ENCODE measurements at regions not wholly inside any gene's neighbourhood (a gene's known extent, or its start where the extent isn't known, plus 50 kb on each side); places are given as distances from the start of the nearest gene placed in this dataset.

DNA sequence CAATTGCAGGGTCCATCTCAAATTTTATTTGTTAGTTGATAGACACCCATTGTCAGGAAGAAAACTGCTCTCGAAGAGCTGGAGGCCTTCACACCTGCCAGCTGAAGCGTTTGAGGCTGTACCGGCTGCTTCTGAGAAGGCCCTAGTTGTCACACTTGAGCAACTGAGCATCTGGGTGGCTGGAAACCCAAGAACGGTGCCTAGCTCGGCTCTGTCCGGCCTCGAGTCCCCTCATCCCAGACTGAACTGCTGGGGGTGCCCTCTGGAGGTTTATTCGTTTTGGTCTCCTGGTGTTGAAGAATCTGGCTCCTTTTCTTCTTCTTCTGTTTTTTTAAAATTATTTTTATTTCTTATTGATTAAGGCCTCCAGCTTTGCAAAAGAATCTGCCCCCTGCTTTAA, 59.3 kb upstream of the EXOC6 start:
- 80 to 84% methylated on average over 5 to 8 of the region's 8 CpGs for WGBS, 2 donors (ENCODE audit: low coverage in 1 of 2)
- no peak for DNase-seq
- Histone ChIP-seq H3K4me3 (no peak overlapping the region), H3K27me3 (no peaks in the 10 kb centered on the region), H3K4me1 (no peaks in the 10 kb centered on the region), H3K9me3 (no peaks in the 10 kb centered on the region), H3K27ac (no peak overlapping the region), H3K36me3 (no peaks in the 10 kb centered on the region)
- intact Hi-C loops (cut with DNase I; ENCODE audit: low total_unique reads): no loop called here
- in situ Hi-C loops (cut with MboI; ENCODE audit: low pct_ligation_motif_present in 1 of 4, low pct_unique_long_range_greater_than_20kb in 1 of 4, low sequenced_read_pairs in 3 of 4): no loop called here
- TF ChIP-seq EP300 (IDR thresholded peaks at IDR 0.05; ENCODE audit: low read depth) (no peak), POLR2AphosphoS5 (IDR thresholded peaks at IDR 0.05) (no peak)

DNA sequence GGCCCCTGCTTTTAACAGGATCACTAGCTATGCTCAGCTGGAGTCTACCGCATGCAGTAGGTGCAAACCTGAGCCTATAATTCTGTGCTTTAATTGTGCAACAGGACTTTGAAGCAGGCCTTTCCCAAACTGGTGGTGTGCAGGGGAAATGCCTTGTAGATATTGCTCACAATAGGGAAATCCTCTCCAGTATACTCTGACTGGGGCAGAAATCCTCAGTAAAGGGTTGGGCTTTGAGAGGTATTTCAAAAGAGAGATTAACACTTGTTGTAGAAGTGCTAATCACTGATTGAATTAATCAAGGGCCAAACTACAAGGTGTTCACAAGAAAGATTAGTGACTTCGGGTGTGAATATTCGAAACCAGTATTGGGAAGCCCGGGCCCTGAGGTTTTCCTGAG, 58.5 kb upstream of the EXOC6 start:
- Histone ChIP-seq H3K9me3 (no peaks in the 10 kb centered on the region), H3K27me3 (no peaks in the 10 kb centered on the region), H3K4me3 (no peak overlapping the region), H3K4me1 (no peaks in the 10 kb centered on the region), H3K36me3 (no peaks in the 10 kb centered on the region), H3K27ac (no peak overlapping the region)
- no peak for TF ChIP-seq POLR2A (IDR thresholded peaks at IDR 0.05)
- no peak for TF ChIP-seq EP300 (IDR thresholded peaks at IDR 0.05; ENCODE audit: low read depth)
- TF ChIP-seq, protein P1, sequence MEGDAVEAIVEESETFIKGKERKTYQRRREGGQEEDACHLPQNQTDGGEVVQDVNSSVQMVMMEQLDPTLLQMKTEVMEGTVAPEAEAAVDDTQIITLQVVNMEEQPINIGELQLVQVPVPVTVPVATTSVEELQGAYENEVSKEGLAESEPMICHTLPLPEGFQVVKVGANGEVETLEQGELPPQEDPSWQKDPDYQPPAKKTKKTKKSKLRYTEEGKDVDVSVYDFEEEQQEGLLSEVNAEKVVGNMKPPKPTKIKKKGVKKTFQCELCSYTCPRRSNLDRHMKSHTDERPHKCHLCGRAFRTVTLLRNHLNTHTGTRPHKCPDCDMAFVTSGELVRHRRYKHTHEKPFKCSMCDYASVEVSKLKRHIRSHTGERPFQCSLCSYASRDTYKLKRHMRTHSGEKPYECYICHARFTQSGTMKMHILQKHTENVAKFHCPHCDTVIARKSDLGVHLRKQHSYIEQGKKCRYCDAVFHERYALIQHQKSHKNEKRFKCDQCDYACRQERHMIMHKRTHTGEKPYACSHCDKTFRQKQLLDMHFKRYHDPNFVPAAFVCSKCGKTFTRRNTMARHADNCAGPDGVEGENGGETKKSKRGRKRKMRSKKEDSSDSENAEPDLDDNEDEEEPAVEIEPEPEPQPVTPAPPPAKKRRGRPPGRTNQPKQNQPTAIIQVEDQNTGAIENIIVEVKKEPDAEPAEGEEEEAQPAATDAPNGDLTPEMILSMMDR (IDR thresholded peaks at IDR 0.05): no peak
- TF ChIP-seq POLR2AphosphoS5 (IDR thresholded peaks at IDR 0.05): no peak
- in situ Hi-C loops (cut with MboI; ENCODE audit: low pct_ligation_motif_present in 1 of 4, low pct_unique_long_range_greater_than_20kb in 1 of 4, low sequenced_read_pairs in 3 of 4): no loop called here
- WGBS, 2 donors (ENCODE audit: low coverage in 1 of 2): 50 to 85% methylated on average over 3 to 4 of the region's 4 CpGs
- DNase-seq: no peak
- intact Hi-C loops (cut with DNase I; ENCODE audit: low total_unique reads): no loop called here

DNA sequence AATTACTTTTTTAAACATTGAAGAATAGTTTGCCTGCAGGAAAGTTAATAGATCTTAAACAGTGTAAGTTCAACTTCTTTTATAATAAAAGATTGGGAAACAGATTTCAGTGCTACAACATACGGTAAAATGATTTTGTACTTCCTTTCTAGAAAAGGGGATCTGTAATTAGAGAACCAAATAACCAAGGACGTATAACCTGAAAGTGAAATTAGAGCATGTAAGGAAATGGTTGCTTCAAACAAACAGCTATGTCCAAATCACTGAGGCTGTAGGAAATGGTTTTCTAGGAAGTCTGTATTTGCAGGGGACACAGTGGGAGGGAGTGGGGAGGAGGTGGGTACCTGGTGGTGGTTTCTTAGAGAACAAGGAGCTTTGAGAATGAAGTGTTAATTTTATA, 57.9 kb upstream of the EXOC6 start:
- in situ Hi-C loops (cut with MboI; ENCODE audit: low pct_ligation_motif_present in 1 of 4, low pct_unique_long_range_greater_than_20kb in 1 of 4, low sequenced_read_pairs in 3 of 4) (no loop called here), intact Hi-C loops (cut with DNase I; ENCODE audit: low total_unique reads) (no loop called here)
- H3K9me3 ChIP-seq: no peaks in the 10 kb centered on the region
- no peaks in the 10 kb centered on the region for H3K27me3 ChIP-seq
- TF ChIP-seq POLR2A (IDR thresholded peaks at IDR 0.05) (no peak), POLR2AphosphoS5 (IDR thresholded peaks at IDR 0.05) (no peak), EP300 (IDR thresholded peaks at IDR 0.05; ENCODE audit: low read depth) (no peak)
- TF ChIP-seq, protein P1 (IDR thresholded peaks at IDR 0.05): no peak
- no peak overlapping the region for H3K4me3 ChIP-seq
- DNase-seq: no peak
- WGBS, 2 donors (ENCODE audit: low coverage in 1 of 2): 56 to 59% methylated on average over 2 of the region's 2 CpGs
- no peak overlapping the region for H3K27ac ChIP-seq
- H3K36me3 ChIP-seq: no peaks in the 10 kb centered on the region
- no peaks in the 10 kb centered on the region for H3K4me1 ChIP-seq

DNA sequence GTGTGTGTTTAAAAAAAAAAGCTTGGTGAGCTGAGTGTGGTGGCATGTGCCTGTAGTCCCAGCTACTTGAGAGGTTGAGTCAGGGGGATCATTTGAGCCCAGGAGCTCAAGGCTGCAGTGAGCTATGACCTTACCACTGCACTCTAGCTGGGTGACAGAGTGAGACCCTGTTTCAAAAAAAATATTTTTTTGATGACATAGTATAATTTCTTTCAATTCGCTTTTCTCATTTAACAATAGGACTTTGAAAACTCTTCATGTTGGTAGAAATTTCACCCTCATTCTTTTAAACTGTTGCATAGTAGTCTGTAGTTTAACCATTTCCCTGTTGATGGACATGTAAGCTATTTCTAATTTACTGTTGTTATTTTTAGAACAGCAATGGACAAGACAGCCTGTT, 55.7 kb upstream of the EXOC6 start:
- no peak for DNase-seq
- 82 to 100% methylated on average over 1 of the region's 1 CpG for WGBS, 2 donors (ENCODE audit: low coverage in 1 of 2)
- Histone ChIP-seq H3K4me3 (no peak overlapping the region), H3K27ac (no peak overlapping the region), H3K36me3 (no peaks in the 10 kb centered on the region), H3K9me3 (no peaks in the 10 kb centered on the region), H3K4me1 (no peaks in the 10 kb centered on the region), H3K27me3 (no peaks in the 10 kb centered on the region)
- TF ChIP-seq POLR2A (IDR thresholded peaks at IDR 0.05) (no peak), EP300 (IDR thresholded peaks at IDR 0.05; ENCODE audit: low read depth) (no peak), POLR2AphosphoS5 (IDR thresholded peaks at IDR 0.05) (no peak)
- TF ChIP-seq, protein P1 (IDR thresholded peaks at IDR 0.05): no peak
- in situ Hi-C loops (cut with MboI; ENCODE audit: low pct_ligation_motif_present in 1 of 4, low pct_unique_long_range_greater_than_20kb in 1 of 4, low sequenced_read_pairs in 3 of 4): no loop called here
- intact Hi-C loops (cut with DNase I; ENCODE audit: low total_unique reads): no loop called here

Data from transverse colon (tissue), 4 donors.